Ishikawa (cell line): ENCODE measurements at regions not wholly inside any gene's neighbourhood (a gene's known extent, or its start where the extent isn't known, plus 50 kb on each side); places are given as distances from the start of the nearest gene placed in this dataset.

Experiments
- EP300 ChIP-seq: IDR thresholded peaks from 2 replicates; pipeline ENCODE4 v1.6.1; 2012; ENCODE audit warnings: borderline replicate concordance
- ZBTB7A ChIP-seq: IDR thresholded peaks from 2 replicates; pipeline ENCODE4 v1.6.1; 2012; ENCODE audit warnings: low read depth
- TF ChIP-seq, protein P1 (sequence below): IDR thresholded peaks from 2 replicates; pipeline ENCODE4 v1.6.1; 2012

DNA sequence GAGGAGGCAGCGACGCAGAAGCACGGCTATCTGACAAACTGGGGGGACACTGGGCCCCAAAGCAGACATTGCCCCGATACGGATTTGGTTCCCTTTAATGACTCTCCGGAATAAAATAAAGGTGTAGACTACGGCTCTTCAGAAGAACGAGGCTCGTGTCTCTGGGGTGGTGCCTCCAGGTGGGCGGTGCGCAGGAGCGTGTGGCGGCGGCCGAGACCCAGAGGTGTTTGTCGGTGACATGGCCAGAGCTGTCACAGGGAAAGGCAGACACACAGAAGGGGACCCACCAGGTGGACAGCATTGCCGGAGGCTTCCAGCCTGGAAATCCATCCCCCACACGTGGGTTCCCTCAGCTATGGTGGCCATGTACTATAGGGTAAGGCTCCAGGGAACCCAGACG lies 366.0 kb downstream of the BRD1 start:
- TF ChIP-seq ZBTB7A (no peak), EP300 (no peak)
- TF ChIP-seq, protein P1, sequence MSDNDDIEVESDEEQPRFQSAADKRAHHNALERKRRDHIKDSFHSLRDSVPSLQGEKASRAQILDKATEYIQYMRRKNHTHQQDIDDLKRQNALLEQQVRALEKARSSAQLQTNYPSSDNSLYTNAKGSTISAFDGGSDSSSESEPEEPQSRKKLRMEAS, result no peak
